ENCODE measurements at regions not wholly inside any gene's neighbourhood (a gene's known extent, or its start where the extent isn't known, plus 50 kb on each side); places are given as distances from the start of the nearest gene placed in this dataset.

GRCh38 chr13:65744836-65745235 is 1485.3 kb downstream of the PCDH9 start:
- ChIA-PET CTCF (no interaction called here), POLR2A (no interaction called here)
- no peak for DNase-seq (ENCODE audit: extremely low spot score)
- TF ChIP-seq PKNOX1 (IDR thresholded peaks at IDR 0.05) (no peak), HDGF (IDR thresholded peaks at IDR 0.05; ENCODE audit: borderline replicate concordance) (no peak), BHLHE40 (IDR thresholded peaks at IDR 0.05; ENCODE audit: borderline replicate concordance) (no peak), FOXM1 (IDR thresholded peaks at IDR 0.05; ENCODE audit: borderline replicate concordance) (no peak), ARNT (IDR thresholded peaks at IDR 0.05) (no peak), FOXK2 (IDR thresholded peaks at IDR 0.05) (no peak), ELF4 (IDR thresholded peaks at IDR 0.05) (no peak), SUZ12 (IDR thresholded peaks at IDR 0.05) (no peak), TARDBP (IDR thresholded peaks at IDR 0.05) (no peak), LEF1 (IDR thresholded peaks at IDR 0.05; ENCODE audit: borderline replicate concordance) (no peak), SP1 (IDR thresholded peaks at IDR 0.05) (no peak), ZNF384 (IDR thresholded peaks at IDR 0.05) (no peak), CTBP1 (IDR thresholded peaks at IDR 0.05; ENCODE audit: borderline replicate concordance) (no peak), NFRKB (IDR thresholded peaks at IDR 0.05) (no peak), L3MBTL2 (conservative IDR thresholded peaks at IDR 0.05) (no peak), FOXA1 (IDR thresholded peaks at IDR 0.05) (no peak)

DNA sequence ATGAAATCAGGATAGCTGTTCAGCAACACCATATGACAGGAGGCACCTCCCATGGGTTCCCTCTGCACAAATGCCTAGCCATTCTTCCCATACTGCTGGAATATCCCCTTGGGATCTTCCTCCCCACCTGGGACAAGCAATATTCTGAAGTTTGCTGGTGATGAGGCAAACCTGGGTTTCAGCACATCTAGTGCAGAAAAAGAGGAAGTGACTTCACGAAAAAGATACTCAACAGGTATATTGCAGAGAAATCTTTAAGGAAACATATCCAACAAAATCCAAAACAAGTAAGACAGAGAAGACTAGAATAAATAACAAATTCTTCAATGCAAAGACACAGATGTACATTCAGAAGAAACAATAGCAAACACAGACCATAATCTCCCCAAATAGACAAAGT is 1497.0 kb downstream of the PCDH9 start:
- TF ChIP-seq ZNF384 (IDR thresholded peaks at IDR 0.05) (no peak), LEF1 (IDR thresholded peaks at IDR 0.05; ENCODE audit: borderline replicate concordance) (no peak), L3MBTL2 (conservative IDR thresholded peaks at IDR 0.05) (no peak), CTBP1 (IDR thresholded peaks at IDR 0.05; ENCODE audit: borderline replicate concordance) (no peak), SP1 (IDR thresholded peaks at IDR 0.05) (no peak), TARDBP (IDR thresholded peaks at IDR 0.05) (no peak), NFRKB (IDR thresholded peaks at IDR 0.05) (no peak), HDGF (IDR thresholded peaks at IDR 0.05; ENCODE audit: borderline replicate concordance) (no peak), SUZ12 (IDR thresholded peaks at IDR 0.05) (no peak), ARNT (IDR thresholded peaks at IDR 0.05) (no peak), FOXK2 (IDR thresholded peaks at IDR 0.05) (no peak), FOXM1 (IDR thresholded peaks at IDR 0.05; ENCODE audit: borderline replicate concordance) (no peak), ELF4 (IDR thresholded peaks at IDR 0.05) (no peak), BHLHE40 (IDR thresholded peaks at IDR 0.05; ENCODE audit: borderline replicate concordance) (no peak), FOXA1 (IDR thresholded peaks at IDR 0.05) (no peak), PKNOX1 (IDR thresholded peaks at IDR 0.05) (no peak)
- ChIA-PET POLR2A (no interaction called here), CTCF (interaction anchor here (1.1 kb wide), 1 partner anchor 206 kb away, joined by 3 read pairs; no protein-coding TSS in a partner anchor)
- no peak for DNase-seq (ENCODE audit: extremely low spot score)

DNA sequence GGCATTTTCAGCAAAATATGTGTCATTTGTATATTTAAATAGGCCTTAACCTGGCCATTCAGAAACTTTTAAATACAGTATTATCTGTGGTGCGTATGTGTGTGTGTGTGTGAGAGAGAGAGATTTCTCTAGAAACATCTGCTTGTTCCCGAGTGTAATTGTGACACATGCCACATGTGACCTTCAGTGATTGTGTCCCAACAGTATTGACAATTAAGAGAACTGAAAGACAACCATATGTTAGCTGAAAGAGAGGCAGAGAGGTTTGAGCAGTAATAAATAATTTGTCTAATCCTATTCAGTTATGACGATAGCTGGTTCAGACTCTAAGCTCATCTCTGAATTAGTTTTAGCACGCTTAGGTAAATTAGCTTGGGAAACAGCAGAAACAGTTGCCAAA is 1503.1 kb downstream of the PCDH9 start:
- ChIA-PET POLR2A (no interaction called here), CTCF (no interaction called here)
- TF ChIP-seq LEF1 (IDR thresholded peaks at IDR 0.05; ENCODE audit: borderline replicate concordance), result no peak
- TF ChIP-seq CTBP1 (IDR thresholded peaks at IDR 0.05; ENCODE audit: borderline replicate concordance), result no peak
- no peak for TF ChIP-seq BHLHE40 (IDR thresholded peaks at IDR 0.05; ENCODE audit: borderline replicate concordance)
- no peak for TF ChIP-seq HDGF (IDR thresholded peaks at IDR 0.05; ENCODE audit: borderline replicate concordance)
- TF ChIP-seq ELF4 (IDR thresholded peaks at IDR 0.05), result no peak
- TF ChIP-seq NFRKB (IDR thresholded peaks at IDR 0.05), result no peak
- TF ChIP-seq SP1 (IDR thresholded peaks at IDR 0.05), result no peak
- no peak for TF ChIP-seq FOXK2 (IDR thresholded peaks at IDR 0.05)
- TF ChIP-seq TARDBP (IDR thresholded peaks at IDR 0.05), result no peak
- TF ChIP-seq PKNOX1 (IDR thresholded peaks at IDR 0.05), result no peak
- TF ChIP-seq FOXM1 (IDR thresholded peaks at IDR 0.05; ENCODE audit: borderline replicate concordance), result no peak
- no peak for TF ChIP-seq SUZ12 (IDR thresholded peaks at IDR 0.05)
- TF ChIP-seq FOXA1 (IDR thresholded peaks at IDR 0.05), result no peak
- no peak for TF ChIP-seq L3MBTL2 (conservative IDR thresholded peaks at IDR 0.05)
- no peak for TF ChIP-seq ZNF384 (IDR thresholded peaks at IDR 0.05)
- no peak for TF ChIP-seq ARNT (IDR thresholded peaks at IDR 0.05)
- DNase-seq (ENCODE audit: extremely low spot score), result no peak

GRCh38 chr13:65725006-65725405 is 1505.1 kb downstream of the PCDH9 start:
- no peak for DNase-seq (ENCODE audit: extremely low spot score)
- ChIA-PET POLR2A (no interaction called here), CTCF (no interaction called here)
- TF ChIP-seq CTBP1 (IDR thresholded peaks at IDR 0.05; ENCODE audit: borderline replicate concordance), result no peak
- no peak for TF ChIP-seq SP1 (IDR thresholded peaks at IDR 0.05)
- TF ChIP-seq SUZ12 (IDR thresholded peaks at IDR 0.05), result no peak
- no peak for TF ChIP-seq ZNF384 (IDR thresholded peaks at IDR 0.05)
- TF ChIP-seq ARNT (IDR thresholded peaks at IDR 0.05), result no peak
- no peak for TF ChIP-seq LEF1 (IDR thresholded peaks at IDR 0.05; ENCODE audit: borderline replicate concordance)
- no peak for TF ChIP-seq PKNOX1 (IDR thresholded peaks at IDR 0.05)
- no peak for TF ChIP-seq ELF4 (IDR thresholded peaks at IDR 0.05)
- no peak for TF ChIP-seq TARDBP (IDR thresholded peaks at IDR 0.05)
- no peak for TF ChIP-seq FOXM1 (IDR thresholded peaks at IDR 0.05; ENCODE audit: borderline replicate concordance)
- TF ChIP-seq BHLHE40 (IDR thresholded peaks at IDR 0.05; ENCODE audit: borderline replicate concordance), result no peak
- TF ChIP-seq FOXK2 (IDR thresholded peaks at IDR 0.05), result no peak
- no peak for TF ChIP-seq L3MBTL2 (conservative IDR thresholded peaks at IDR 0.05)

GRCh38 chr13:65724226-65724625 is 1505.9 kb downstream of the PCDH9 start:
- no peak for DNase-seq (ENCODE audit: extremely low spot score)
- ChIA-PET POLR2A (no interaction called here), CTCF (no interaction called here)
- TF ChIP-seq FOXM1 (IDR thresholded peaks at IDR 0.05; ENCODE audit: borderline replicate concordance), result no peak
- TF ChIP-seq ZNF384 (IDR thresholded peaks at IDR 0.05), result no peak
- no peak for TF ChIP-seq LEF1 (IDR thresholded peaks at IDR 0.05; ENCODE audit: borderline replicate concordance)
- TF ChIP-seq PKNOX1 (IDR thresholded peaks at IDR 0.05), result no peak
- no peak for TF ChIP-seq NFRKB (IDR thresholded peaks at IDR 0.05)
- no peak for TF ChIP-seq HDGF (IDR thresholded peaks at IDR 0.05; ENCODE audit: borderline replicate concordance)
- no peak for TF ChIP-seq TARDBP (IDR thresholded peaks at IDR 0.05)

All from HEK293T (cell line).